ENCODE measurements at regions not wholly inside any gene's neighbourhood (a gene's known extent, or its start where the extent isn't known, plus 50 kb on each side); places are given as distances from the start of the nearest gene placed in this dataset.
A peak's percentile ranks its signal among the peaks of the same experiment; 100 is the strongest.
"Not testable (repeated sequence)": the region's sequence is repeated elsewhere in the genome, so short reads cannot be mapped to it uniquely, and the experiment has no call there.

DNA sequence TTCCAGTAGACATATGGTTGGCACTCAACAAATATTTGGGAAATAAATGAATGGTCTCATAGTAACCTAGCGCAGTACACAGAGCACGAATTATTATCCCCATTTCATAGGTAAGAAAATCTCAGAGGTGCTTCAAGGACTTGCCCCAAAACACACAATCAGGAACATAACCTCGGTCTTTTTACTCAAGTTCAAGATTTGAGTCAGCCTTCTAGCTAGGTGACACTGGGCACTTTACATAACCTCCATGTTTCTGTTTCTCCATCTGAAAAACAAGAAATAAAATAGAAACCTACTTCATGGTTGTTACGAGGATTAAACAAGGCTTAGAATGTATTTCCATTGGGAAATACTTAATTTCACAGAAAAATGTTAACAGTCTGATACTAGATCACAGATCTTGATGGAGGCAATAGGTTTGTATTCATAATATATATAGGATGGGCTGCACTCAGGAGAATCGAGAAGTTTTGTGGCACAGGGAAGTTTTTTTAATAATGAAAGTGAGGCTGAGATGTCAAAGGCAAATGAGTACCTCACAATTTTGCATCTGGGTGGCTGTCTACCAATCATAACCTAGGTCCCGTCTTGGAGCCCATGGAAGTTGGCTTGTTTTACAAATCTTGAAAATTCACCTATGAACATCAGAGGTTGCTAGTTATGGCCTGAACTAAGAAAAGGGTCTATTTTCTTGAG lies 147.4 kb upstream of the ZC3H12C start:
- DNase-seq, result no peak

GRCh38 chr11:109946322-109946846 lies 146.8 kb upstream of the ZC3H12C start:
- DNase-seq, result peak; percentile 51

GRCh38 chr11:109954534-109954933 lies 138.7 kb upstream of the ZC3H12C start:
- DNase-seq, result no peak

GRCh38 chr11:109956124-109956793 lies 136.9 kb upstream of the ZC3H12C start:
- DNase-seq, result no peak

GRCh38 chr11:109957000-109957399 lies 136.2 kb upstream of the ZC3H12C start:
- DNase-seq, result no peak

DNA sequence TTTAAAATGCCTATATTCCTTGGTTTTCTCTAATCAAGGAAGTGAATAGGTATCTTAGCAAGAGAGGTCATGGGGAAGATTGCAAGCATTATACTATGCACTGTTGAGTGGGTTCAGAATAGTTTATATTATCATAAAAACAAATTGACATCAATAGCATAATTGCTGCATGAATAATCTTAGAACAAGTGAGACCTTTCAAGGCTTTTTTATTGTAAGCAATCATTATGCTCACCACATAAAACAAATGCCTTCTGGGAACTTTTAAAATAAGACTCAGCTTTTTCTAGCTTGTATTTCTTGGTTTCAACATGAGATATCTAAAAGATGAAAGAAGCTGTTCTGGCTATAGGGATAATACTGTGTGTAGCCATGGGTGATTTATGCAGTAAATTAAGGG lies 135.6 kb upstream of the ZC3H12C start:
- no peak for DNase-seq

DNA sequence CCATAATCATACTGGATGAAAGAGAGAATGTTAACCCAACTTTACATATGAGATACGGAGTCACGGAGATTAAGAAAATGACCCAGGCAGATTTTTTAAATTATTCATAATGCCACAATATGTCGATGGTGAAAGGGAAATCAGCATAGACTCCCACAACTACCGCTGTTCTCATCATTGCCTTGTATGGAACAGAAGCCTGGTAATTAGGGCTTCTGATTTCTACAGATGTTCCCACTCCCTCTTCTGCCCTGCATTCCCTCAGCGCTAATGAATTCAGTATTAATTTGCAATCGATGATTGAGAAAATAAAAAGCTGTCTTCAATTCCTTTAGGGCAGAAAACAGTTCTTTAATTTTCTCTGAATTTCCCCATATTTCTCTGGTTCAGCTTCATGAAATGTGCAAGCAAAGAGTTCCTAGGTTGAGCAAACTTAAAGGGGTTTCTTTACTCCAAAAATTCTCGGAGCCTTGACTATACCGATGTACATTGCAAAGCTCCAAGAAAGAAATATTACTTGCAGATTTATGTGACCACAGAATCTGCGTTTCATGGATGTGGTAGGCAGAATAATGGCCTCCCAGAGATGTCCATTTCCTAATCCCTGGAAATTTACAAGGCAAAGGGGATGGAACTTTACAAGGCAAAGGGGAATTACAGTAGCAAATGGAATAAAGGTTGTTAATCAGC lies 134.9 kb upstream of the ZC3H12C start:
- DNase-seq, result no peak

- no peak for DNase-seq
These were observed 134.4 kb upstream of the ZC3H12C start for GRCh38 chr11:109958821-109959166.

GRCh38 chr11:109960831-109961230 lies 132.4 kb upstream of the ZC3H12C start:
- no peak for DNase-seq

DNA sequence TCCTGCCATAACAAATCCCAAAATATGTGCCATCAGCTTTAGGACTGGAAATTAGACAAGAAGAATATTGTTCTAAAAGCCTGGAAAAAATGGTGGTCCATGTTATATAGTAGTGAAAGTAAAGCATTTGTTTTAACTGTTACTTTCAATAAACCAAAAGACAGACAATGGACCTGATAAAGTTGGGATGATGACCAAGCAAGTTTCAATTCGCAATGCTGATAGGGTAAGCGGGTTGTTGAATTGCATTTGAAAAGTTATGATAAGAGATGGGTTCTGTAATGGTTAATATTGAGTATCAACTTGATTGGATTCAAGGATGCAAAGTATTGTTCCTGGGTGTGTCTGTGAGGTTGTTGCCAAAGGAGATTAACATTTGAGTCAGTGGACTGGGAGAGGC lies 131.9 kb upstream of the ZC3H12C start:
- DNase-seq, result no peak

- no peak for DNase-seq
These were observed 130.1 kb upstream of the ZC3H12C start for GRCh38 chr11:109963101-109963500.

- no peak for DNase-seq
These were observed 128.7 kb upstream of the ZC3H12C start for GRCh38 chr11:109964487-109964886.

GRCh38 chr11:109965445-109965844 lies 127.7 kb upstream of the ZC3H12C start:
- DNase-seq, result not testable (repeated sequence)

GRCh38 chr11:109965926-109966325 lies 127.3 kb upstream of the ZC3H12C start:
- not testable (repeated sequence) for DNase-seq

- not testable (repeated sequence) for DNase-seq
These were observed 126.1 kb upstream of the ZC3H12C start for GRCh38 chr11:109967136-109967535.

DNA sequence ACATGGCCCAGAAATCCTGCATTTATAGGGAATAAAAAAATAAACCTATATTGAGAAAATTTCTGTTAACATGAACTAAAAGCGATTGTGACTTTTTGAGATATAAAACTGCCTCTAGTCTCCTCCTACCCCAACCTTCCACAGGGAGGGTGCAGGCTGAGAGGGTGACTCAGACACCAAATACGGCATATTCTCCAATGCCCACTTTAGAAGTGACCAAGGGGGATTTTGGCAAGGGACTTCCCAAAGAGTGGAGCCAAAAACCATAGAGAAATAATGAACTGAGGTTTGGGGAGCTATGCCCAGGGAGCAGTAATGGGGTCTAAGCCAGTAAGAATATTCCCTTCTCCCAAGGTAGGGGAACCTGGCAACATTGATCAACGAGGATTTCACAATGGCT lies 124.9 kb upstream of the ZC3H12C start:
- no peak for DNase-seq

DNA sequence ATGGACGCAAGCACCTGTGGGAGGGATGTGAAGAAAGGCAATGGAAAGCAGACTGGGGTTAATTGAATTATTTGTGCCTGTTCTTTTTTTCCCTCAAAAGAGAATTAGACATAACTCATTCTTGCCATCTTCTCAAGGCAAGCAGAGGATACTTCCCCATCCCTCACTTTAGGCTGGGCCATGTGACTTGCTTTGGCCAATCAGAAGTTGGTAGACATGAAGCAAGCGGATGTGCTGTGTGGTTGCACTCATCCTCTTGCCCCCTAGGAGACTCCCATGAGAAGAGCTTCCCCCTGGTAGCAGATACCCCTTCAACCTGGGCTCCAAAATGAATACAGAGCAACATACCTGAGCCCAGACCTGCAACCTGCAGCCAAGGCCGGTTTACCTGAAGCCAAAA lies 124.4 kb upstream of the ZC3H12C start:
- no peak for DNase-seq

GRCh38 chr11:109970516-109971183 lies 122.5 kb upstream of the ZC3H12C start:
- DNase-seq, result no peak

DNA sequence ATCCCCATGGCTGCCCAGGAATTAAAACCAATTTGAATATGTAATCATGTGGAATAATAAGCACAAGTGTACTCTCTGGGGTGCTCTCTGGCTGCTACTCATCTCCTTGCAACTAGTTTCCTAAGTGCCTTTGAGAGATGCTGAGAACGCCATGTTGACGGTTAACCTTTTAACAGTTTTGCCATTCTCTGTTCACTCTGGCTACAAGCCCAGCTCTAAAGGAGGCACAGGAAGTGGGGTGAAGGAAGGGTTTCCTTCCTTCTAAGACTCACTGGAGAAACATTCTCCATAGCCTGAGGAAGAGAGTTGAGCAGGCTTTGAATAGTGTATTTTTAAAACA lies 122.0 kb upstream of the ZC3H12C start:
- DNase-seq, result no peak

DNA sequence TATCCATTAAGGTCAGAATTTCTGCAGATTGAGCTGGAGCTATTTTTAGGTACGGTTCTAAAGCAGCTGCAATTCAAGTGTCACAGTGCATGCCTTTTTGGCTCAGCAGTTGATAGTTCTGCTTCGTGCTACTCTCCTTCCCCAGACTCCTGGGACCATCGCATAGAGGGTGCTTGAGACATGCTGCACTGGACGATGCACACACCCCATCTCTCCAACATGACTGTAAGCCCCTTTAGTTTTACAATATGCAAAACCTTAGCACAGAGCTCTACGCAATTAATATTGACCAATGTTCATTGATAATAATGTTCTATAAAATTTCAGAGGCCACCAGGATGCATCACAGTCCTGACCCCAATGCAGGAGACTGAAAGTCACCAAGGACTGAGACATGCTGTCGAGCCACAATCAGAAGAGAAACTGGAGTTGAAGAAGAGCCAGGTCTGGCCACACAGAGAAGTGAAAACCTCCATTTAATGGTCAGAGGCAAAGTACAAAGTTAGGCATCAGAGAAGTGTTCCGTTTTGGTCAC lies 120.9 kb upstream of the ZC3H12C start:
- DNase-seq, result no peak

DNA sequence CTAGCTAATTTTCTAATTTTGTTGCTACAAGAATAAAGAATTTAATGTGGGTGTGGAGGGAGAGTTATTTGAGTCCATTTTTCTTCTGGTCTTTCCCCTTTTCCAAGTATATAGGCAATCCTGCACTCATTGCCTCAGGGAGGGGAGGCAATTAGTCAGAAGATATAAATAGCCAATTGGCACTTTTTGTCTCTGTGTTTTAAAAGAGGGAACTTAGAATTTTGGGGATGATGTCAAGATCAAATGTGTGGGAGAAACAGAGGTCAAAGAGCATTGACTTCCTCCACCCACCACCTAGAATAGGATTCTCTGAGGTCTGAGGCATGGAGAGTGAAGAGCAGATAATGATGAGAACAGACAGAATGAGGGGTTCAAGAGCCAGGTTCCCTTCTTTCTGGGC lies 120.3 kb upstream of the ZC3H12C start:
- DNase-seq, result no peak

DNA sequence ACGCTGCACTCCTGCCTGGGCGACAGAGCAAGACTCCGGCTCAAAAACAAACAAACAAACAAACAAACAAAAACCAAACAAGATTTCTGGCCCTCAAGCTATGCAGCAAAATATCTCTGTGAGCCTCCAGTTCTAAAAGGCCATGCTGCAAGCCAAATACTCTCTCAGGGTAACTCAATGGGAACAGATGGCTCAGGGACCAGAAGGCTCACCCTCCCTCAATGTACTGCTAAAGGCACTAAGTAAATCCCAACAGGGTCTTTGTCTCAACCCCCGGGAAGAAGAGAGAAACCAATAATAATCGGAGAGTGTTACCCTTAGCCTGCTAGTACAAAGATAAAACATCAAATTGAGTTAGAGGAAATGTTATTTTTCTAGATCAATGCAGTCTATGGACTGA lies 119.7 kb upstream of the ZC3H12C start:
- DNase-seq, result no peak

DNA sequence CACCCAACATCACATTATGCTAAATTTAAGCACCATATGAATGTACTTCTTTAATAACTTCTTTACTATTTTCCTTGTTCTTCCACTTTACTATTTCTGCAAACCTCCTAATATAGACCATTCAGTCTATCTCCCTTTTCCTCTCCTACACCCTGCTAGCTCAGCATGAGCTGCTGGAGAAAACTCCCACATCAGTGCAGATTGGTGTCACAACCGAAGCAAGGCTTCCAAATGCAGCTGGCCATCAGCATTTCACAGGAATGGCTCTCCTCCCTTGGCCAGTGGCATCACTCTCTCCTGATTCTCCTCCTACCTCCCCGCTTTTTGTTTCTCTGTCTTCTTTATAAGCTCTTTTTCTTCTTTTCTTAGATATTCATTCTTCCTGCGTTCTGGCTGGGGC lies 118.7 kb upstream of the ZC3H12C start:
- no peak for DNase-seq

Data from stimulated activated CD4-positive, alpha-beta T cell treated with anti-CD3 and anti-CD28 coated beads, Interleukin-4, amount 100 ng/mL, for 24 hours (primary cell).